Esophagus squamous epithelium (tissue), 4 donors: ENCODE measurements at regions not wholly inside any gene's neighbourhood (a gene's known extent, or its start where the extent isn't known, plus 50 kb on each side); places are given as distances from the start of the nearest gene placed in this dataset.

Experiments used
- POLR2A ChIP-seq, 4 donors: fragments of 450-650 bp; IDR thresholded peaks; one replicate each; pipeline ENCODE4 v1.6.1; 2017; ENCODE audit warnings: antibody characterized with exemption in 4 of 4, mild to moderate bottlenecking in 4 of 4, moderate library complexity in 3 of 4
- TF ChIP-seq, protein P1 (sequence below), 6 experiments: fragments of 450-650 bp in 4 of 6; fragments of 200-600 bp in 2 of 6; sonication (generic) in 2 of 6; IDR thresholded peaks; one replicate each; pipeline ENCODE4 v1.5.1; 2016 to 2019; ENCODE audit warnings: antibody characterized with exemption in 6 of 6, mild to moderate bottlenecking in 4 of 6, moderate library complexity in 4 of 6

- TF ChIP-seq, protein P1, sequence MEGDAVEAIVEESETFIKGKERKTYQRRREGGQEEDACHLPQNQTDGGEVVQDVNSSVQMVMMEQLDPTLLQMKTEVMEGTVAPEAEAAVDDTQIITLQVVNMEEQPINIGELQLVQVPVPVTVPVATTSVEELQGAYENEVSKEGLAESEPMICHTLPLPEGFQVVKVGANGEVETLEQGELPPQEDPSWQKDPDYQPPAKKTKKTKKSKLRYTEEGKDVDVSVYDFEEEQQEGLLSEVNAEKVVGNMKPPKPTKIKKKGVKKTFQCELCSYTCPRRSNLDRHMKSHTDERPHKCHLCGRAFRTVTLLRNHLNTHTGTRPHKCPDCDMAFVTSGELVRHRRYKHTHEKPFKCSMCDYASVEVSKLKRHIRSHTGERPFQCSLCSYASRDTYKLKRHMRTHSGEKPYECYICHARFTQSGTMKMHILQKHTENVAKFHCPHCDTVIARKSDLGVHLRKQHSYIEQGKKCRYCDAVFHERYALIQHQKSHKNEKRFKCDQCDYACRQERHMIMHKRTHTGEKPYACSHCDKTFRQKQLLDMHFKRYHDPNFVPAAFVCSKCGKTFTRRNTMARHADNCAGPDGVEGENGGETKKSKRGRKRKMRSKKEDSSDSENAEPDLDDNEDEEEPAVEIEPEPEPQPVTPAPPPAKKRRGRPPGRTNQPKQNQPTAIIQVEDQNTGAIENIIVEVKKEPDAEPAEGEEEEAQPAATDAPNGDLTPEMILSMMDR (IDR thresholded peaks at IDR 0.05): no peak
- TF ChIP-seq POLR2A (IDR thresholded peaks at IDR 0.05): no peak
These were observed 150.3 kb upstream of the AVPR1A start for GRCh38 chr12:63301311-63301710.
